ENCODE measurements at regions not wholly inside any gene's neighbourhood (a gene's known extent, or its start where the extent isn't known, plus 50 kb on each side); places are given as distances from the start of the nearest gene placed in this dataset.
A peak's percentile ranks its signal among the peaks of the same experiment; 100 is the strongest.
"Not testable (repeated sequence)": the region's sequence is repeated elsewhere in the genome, so short reads cannot be mapped to it uniquely, and the experiment has no call there.

GRCh38 chr2:192544371-192544955 is 349.7 kb upstream of the TMEFF2 start:
- no peak for DNase-seq (ENCODE audit: low read depth, low spot score)
- in situ Hi-C loops (cut with HindIII; ENCODE audit: low pct_unique_long_range_greater_than_20kb, low sequenced_read_pairs), result no loop called here

- in situ Hi-C loops (cut with HindIII; ENCODE audit: low pct_unique_long_range_greater_than_20kb, low sequenced_read_pairs); DNase-seq (ENCODE audit: low read depth, low spot score): not testable (repeated sequence)
These were observed 347.7 kb upstream of the TMEFF2 start for GRCh38 chr2:192542148-192543066.

- in situ Hi-C loops (cut with HindIII; ENCODE audit: low pct_unique_long_range_greater_than_20kb, low sequenced_read_pairs), result no loop called here
- DNase-seq (ENCODE audit: low read depth, low spot score), result no peak
These were observed 344.6 kb upstream of the TMEFF2 start for GRCh38 chr2:192539306-192539705.

GRCh38 chr2:192536922-192537624 is 342.3 kb upstream of the TMEFF2 start:
- in situ Hi-C loops (cut with HindIII; ENCODE audit: low pct_unique_long_range_greater_than_20kb, low sequenced_read_pairs), result no loop called here
- no peak for DNase-seq (ENCODE audit: low read depth, low spot score)

GRCh38 chr2:192535956-192536921 is 341.5 kb upstream of the TMEFF2 start:
- in situ Hi-C loops (cut with HindIII; ENCODE audit: low pct_unique_long_range_greater_than_20kb, low sequenced_read_pairs), result no loop called here
- DNase-seq (ENCODE audit: low read depth, low spot score), result no peak

GRCh38 chr2:192534072-192534471 is 339.3 kb upstream of the TMEFF2 start:
- DNase-seq (ENCODE audit: low read depth, low spot score), result no peak
- in situ Hi-C loops (cut with HindIII; ENCODE audit: low pct_unique_long_range_greater_than_20kb, low sequenced_read_pairs), result no loop called here

- DNase-seq (ENCODE audit: low read depth, low spot score); in situ Hi-C loops (cut with HindIII; ENCODE audit: low pct_unique_long_range_greater_than_20kb, low sequenced_read_pairs): not testable (repeated sequence)
These were observed 330.0 kb upstream of the TMEFF2 start for GRCh38 chr2:192524642-192525251.

- DNase-seq (ENCODE audit: low read depth, low spot score); in situ Hi-C loops (cut with HindIII; ENCODE audit: low pct_unique_long_range_greater_than_20kb, low sequenced_read_pairs): not testable (repeated sequence)
These were observed 329.5 kb upstream of the TMEFF2 start for GRCh38 chr2:192524214-192524613.

- in situ Hi-C loops (cut with HindIII; ENCODE audit: low pct_unique_long_range_greater_than_20kb, low sequenced_read_pairs), result no loop called here
- no peak for DNase-seq (ENCODE audit: low read depth, low spot score)
These were observed 321.2 kb upstream of the TMEFF2 start for GRCh38 chr2:192515937-192516336.

GRCh38 chr2:192513575-192513974 is 318.8 kb upstream of the TMEFF2 start:
- no peak for DNase-seq (ENCODE audit: low read depth, low spot score)
- in situ Hi-C loops (cut with HindIII; ENCODE audit: low pct_unique_long_range_greater_than_20kb, low sequenced_read_pairs), result no loop called here

GRCh38 chr2:192507836-192508450 is 313.2 kb upstream of the TMEFF2 start:
- in situ Hi-C loops (cut with HindIII; ENCODE audit: low pct_unique_long_range_greater_than_20kb, low sequenced_read_pairs); DNase-seq (ENCODE audit: low read depth, low spot score): not testable (repeated sequence)

GRCh38 chr2:192500550-192501200 is 305.9 kb upstream of the TMEFF2 start:
- in situ Hi-C loops (cut with HindIII; ENCODE audit: low pct_unique_long_range_greater_than_20kb, low sequenced_read_pairs), result no loop called here
- peak; percentile 39 for DNase-seq (ENCODE audit: low read depth, low spot score)

GRCh38 chr2:192499476-192499875 is 304.7 kb upstream of the TMEFF2 start:
- in situ Hi-C loops (cut with HindIII; ENCODE audit: low pct_unique_long_range_greater_than_20kb, low sequenced_read_pairs), result no loop called here
- DNase-seq (ENCODE audit: low read depth, low spot score), result no peak

- in situ Hi-C loops (cut with HindIII; ENCODE audit: low pct_unique_long_range_greater_than_20kb, low sequenced_read_pairs), result no loop called here
- DNase-seq (ENCODE audit: low read depth, low spot score), result no peak
These were observed 304.0 kb upstream of the TMEFF2 start for GRCh38 chr2:192498747-192499146.

- in situ Hi-C loops (cut with HindIII; ENCODE audit: low pct_unique_long_range_greater_than_20kb, low sequenced_read_pairs); DNase-seq (ENCODE audit: low read depth, low spot score): not testable (repeated sequence)
These were observed 293.4 kb upstream of the TMEFF2 start for GRCh38 chr2:192488158-192488557.

GRCh38 chr2:192487636-192488035 is 292.9 kb upstream of the TMEFF2 start:
- in situ Hi-C loops (cut with HindIII; ENCODE audit: low pct_unique_long_range_greater_than_20kb, low sequenced_read_pairs), result no loop called here
- no peak for DNase-seq (ENCODE audit: low read depth, low spot score)
